ENCODE measurements at regions not wholly inside any gene's neighbourhood (a gene's known extent, or its start where the extent isn't known, plus 50 kb on each side); places are given as distances from the start of the nearest gene placed in this dataset.

DNA sequence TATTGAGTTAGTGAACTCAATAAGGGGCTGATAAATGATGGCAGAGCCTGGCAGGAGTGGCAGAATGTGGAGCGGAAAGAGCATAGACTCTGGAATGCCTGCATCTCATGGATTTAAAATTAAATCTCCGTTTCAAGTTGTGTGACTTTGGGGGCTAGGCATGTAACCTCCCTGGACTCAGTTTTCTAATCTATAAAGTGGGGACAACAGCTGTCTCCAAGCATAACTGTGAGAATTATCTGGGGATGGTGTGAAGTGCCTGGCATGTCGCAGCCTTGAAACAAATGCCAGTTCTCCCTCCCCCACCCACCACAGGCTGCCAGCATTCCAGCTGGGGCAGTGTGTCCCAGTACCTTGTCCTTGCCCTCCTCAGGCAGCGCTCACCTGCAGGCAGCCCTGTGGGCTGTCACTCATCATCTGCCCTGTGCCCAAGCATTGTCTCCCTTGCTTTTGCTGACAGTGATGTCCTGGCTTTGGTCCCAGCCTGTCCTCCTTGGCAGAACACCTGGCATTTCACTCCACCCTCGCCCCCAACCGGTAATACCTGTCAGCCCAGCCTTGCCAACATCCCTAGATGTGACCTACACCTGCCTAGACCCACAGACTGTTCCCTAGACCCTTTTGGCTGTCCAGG, 129.6 kb downstream of the MRM1 start:
- DNase-seq, result no peak

DNA sequence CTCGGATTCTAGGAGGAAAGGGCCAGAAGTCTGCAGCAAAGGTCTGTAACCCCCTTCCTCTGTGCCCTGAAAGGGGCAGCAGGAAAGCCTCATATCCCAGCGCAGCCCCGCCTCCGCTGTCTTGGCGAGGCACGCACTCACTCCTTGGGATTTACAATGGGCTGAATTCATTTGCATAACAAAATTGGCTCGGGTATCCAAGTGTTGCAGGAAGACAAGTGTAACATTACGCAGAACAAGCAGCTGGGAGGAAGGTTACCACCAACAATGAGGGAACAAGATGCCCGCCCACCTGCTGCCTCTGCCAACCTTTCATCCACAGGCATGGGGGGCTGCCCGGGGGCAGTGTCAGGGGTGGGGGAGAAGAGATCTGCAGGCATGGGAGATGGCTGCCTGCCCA, 130.4 kb downstream of the MRM1 start:
- no peak for DNase-seq

- DNase-seq, result no peak
These were observed 131.0 kb downstream of the MRM1 start for GRCh38 chr17:36732351-36732750.

DNA sequence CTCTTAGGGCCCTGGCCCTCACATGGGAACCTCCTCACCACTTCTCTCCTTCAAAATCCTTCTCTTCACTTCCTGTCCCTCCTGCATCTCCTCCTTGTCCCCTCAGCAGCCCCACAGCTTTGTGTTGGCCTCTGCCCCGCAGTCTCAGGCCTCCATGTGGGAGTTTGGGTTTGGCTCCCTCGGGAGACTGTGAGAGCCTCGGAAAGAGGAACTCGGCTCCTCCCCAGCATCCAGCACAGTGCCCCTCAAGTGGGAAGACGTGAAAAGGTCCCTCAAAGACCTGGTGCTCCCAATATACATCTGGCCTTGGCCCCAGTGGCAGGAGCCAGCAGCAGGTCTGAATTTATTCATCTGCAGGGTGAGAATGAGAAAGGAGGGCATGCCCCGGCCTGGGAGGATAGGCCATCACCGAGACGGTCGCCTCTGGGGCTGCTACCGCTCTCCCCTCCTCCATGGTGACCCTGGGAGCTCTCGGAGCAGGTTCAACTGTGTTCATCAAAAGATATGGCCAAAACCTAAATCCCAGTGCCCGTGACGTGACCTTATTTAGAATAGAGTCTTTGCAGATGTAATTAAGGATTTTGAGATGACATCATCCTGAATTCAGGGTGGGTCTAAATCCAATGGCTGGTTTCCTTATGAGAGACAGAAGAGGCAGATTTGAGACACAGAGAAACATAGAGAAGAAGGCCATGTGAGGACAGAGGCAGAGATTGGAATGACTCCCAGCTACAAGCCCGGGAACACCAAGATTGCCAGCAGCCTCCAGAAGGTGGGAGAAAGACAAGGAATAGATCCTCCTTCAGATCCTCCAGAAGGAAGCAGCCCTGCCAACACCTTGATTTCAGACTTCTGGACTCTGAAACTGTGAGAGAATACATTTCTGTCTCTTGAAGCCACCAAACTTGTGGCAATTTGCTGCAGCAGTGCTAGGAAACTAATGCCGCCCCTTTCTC, 135.1 kb downstream of the MRM1 start:
- no peak for DNase-seq

- DNase-seq, result no peak
These were observed 137.8 kb downstream of the MRM1 start for GRCh38 chr17:36739208-36739607.

DNA sequence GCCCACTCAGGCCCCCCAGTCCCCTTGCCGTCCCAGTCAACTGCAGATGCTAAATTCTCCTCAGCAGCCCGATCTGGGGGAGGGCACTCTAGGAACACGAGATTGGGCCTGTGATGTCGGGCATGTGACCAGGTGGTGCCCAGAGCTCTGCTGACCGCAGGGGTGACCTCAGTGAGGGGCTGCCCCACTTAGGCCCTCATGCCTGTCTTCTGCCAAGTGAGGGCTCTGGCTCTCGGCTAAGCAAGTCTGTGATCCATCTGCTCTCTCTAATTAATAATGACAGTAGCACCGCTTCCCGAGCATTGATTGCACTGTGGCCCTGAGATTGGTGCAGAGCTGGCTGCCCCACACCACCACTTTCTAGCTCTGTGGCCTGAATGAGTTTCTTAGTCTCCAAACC, 138.8 kb downstream of the MRM1 start:
- no peak for DNase-seq

DNA sequence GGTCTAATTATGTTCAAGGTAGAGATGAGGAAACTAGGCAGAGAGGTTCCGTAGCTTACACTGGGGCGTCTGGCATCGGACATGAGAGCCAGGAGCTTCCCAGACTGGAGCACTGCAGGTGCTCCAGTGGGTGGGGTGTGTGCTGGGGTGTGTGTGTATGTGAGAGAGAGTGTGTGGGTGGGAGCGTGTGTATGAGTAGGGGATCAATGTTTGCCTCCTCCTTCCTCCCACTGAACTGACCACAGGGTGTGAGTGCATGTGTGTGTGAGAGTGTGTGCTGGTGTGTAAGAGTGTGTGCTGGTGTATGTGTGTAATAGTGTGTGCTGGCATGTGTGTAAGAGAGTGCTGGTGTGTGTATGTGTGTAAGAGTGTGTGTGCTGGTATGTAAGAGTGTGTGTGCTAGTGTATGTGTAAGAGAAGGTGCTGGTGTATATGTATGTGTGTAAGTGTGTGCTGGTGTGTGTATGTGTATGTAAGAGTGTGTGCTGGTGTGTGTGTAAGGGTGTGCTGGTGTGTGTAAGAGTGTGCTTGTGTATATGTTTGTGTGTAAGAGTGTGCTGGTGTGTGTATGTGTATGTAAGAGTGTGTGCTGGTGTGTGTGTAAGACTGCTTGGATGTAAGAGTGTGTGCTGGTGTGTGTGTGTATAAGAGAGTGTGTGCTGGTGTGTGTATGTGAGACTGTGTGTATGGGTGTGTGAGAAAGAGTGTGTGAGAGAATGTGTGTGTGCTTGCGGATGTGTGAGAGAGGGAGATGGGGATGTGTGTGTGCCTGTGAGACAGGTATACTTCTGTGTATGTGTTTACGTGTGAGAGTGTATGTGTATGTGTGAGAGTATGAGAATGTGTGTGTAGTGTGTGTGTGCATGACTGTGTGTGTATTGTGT, 139.9 kb downstream of the MRM1 start:
- no peak for DNase-seq

DNA sequence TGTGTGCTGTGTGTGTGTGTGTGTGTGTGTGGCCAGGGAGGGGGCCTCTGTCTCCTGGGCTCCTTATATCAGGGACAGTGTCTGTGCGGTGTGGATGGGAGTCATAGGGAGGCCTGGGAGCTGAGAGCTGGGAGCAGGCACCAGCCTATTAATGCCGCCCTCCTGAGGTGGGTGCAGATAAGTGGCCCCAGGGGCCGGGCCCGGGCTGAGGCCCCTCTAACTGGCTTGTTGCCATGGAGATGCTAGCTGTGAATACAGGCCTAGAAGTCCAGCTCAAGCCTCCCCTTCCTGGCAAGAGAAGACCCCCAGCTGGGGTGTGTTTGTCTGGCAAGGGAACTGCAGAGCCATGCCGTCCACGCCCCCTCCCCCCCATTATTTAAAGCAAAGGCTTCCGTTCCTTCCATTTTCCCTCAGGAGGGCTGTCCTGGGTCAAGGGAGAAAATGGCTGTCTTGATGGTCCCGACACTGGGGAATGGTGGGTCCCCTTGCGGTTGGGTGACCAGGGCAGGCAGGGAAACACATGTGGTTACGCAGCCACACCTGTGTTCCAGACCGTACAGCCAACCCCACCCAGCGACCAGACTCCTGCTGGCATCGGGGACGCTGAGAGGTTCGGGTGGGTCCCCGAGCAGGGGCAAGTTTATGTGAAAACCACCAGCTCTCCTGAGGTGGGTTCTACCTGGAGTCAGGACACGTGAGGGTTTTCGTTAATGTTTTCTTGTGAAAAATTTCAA, 141.1 kb downstream of the MRM1 start:
- DNase-seq, result no peak

DNA sequence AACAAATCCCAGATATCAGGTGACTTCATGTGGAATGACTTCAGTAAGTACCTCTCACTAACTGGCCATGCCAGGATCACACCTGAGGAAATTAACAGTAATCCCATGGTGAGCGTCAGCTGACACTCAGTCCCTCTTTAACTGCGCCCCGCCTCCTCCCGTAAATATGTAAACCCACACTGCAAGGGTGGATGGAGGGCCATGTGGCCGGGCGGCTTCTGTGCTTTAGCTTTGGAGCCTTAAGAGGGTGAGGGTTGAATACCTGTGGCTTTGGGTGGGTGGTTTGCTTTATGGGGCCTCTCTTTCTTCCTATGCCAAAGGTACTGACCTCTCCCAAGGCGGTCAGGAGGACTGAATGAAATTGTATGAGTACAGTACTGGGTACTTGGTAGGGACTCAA, 141.7 kb downstream of the MRM1 start:
- DNase-seq, result no peak

DNA sequence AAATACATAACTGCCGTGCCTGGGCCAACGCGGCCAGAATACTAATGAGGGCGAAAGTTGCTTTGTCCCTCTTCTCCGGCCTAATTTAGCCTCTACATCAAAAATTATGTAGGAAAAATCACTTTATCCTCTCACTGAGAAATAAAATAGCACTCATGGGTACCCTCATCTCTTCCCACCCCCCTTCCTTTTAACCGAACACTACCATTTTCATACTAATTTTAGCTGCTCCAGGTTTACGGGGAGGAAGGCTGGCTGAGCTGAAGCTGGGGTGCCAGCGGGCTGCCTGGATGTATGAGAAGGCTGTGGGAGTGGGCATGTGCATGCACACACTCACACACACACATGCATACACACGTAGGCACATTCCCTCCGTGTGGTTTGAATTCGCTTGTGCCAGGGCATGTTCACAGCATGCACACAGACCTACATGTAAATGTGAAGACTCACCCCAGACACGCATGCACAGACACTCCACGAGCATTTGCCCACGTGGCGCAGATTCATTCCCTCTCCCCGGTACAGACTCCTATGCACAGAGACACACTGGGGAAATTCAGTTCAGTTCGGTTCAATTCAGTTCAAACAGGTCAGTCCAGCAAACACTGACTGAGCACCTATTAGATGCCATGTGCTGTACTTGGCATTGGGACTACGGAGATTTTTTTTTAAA, 145.1 kb downstream of the MRM1 start:
- DNase-seq, result no peak

- no peak for DNase-seq
These were observed 146.5 kb downstream of the MRM1 start for GRCh38 chr17:36747861-36748260.

- DNase-seq, result no peak
These were observed 146.9 kb downstream of the MRM1 start for GRCh38 chr17:36748272-36748671.

- DNase-seq, result no peak
These were observed 148.1 kb downstream of the MRM1 start for GRCh38 chr17:36749493-36749892.

DNA sequence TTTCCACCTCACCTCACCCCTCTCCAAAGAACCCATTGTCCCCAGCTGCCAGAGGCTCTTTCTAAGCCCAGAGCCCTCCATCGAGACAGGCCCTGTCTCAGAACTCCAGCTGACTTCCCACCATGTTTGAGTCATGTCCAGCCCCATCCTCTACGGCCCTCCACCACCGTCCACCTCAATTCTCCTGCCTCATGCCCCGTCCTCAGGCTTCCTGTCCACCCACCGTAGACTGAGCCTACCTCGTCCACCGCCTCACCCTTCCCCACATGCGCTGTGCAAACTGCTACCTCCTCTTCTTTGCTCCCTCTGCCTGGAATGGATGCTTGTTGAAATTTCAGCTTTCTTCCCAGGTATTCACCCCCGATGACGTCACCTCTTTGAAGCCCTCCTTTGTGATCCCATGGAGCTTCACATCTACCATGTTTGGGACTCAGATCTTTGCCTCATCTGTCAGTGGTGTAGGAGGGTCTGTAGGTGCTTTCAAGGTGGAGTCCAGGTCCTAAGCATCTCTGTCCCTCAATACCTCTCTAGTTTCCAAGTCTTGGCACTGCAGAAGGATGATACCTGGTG, 149.0 kb downstream of the MRM1 start:
- DNase-seq, result no peak

- DNase-seq, result no peak
These were observed 150.9 kb downstream of the MRM1 start for GRCh38 chr17:36752096-36752888.

- no peak for DNase-seq
These were observed 154.2 kb downstream of the MRM1 start for GRCh38 chr17:36755586-36755985.

DNA sequence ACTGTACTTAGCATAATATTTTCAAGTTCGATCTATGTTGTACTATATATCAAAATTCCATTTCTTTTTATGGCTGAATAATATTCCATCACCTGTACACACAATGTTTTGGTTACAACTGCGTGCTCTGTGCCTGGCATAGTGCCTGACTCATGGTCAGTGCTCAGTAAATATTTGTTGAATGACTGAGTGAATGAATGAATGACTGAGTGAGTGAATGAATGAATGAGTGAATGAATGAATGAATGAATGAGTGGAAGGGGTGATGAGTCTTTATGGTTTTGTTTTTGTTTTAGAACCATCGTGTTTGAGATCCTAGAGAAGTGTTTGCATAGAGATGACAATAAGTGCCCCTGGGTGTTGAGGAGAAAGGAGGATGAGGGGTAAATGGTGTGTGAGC, 155.3 kb downstream of the MRM1 start:
- no peak for DNase-seq

- DNase-seq, result no peak
These were observed 159.0 kb downstream of the MRM1 start for GRCh38 chr17:36760425-36760824.

GRCh38 chr17:36761203-36761950, 160.0 kb downstream of the MRM1 start:
- no peak for DNase-seq

- DNase-seq, result no peak
These were observed 164.2 kb downstream of the MRM1 start for GRCh38 chr17:36765436-36766043.

Measured in NCI-H2081 treated with DMSO at 0.1 percent for 48 hours (cell line).